SH-SY5Y (cell line): ENCODE measurements at regions not wholly inside any gene's neighbourhood (a gene's known extent, or its start where the extent isn't known, plus 50 kb on each side); places are given as distances from the start of the nearest gene placed in this dataset.

Experiments
- GATA2 ChIP-seq: IDR thresholded peaks from 2 replicates; pipeline ENCODE4 v1.6.1; 2011; ENCODE audit warnings: mild to moderate bottlenecking, low read depth, low read length
- GATA3 ChIP-seq: IDR thresholded peaks from 2 replicates; pipeline ENCODE4 v1.6.1; 2011; ENCODE audit warnings: low read depth, mild to moderate bottlenecking, low read length, moderate library complexity

- no peak for TF ChIP-seq GATA2
- no peak for TF ChIP-seq GATA3
These were observed 67.9 kb upstream of the HMGN3 start for GRCh38 chr6:79302341-79302740.
